HepG2 (cell line): ENCODE measurements at regions not wholly inside any gene's neighbourhood (a gene's known extent, or its start where the extent isn't known, plus 50 kb on each side); places are given as distances from the start of the nearest gene placed in this dataset.

ENCODE experiments used
- ATAC-seq: fragments of 200-7000 bp; cut with Tn5 transposase; 3 replicates; pipeline ENCODE4 v1.9.1; 2020; ENCODE audit warnings: mild to moderate bottlenecking, moderate library complexity
- BruUV-seq: library from RNA; stranded (reverse); fragments of 400-500 nt; replicated peaks from 2 replicates; lab custom pipeline; 2021; lab: Mats Ljungman, UMichigan
- CTCF ChIA-PET: fragments of 300-600 bp; formaldehyde crosslinking; extraction: SDS; loops from one replicate; lab custom pipeline; 2021; ENCODE audit warnings: low total read pairs, inconsistent platforms, low intra/inter-chr PET ratio; lab: Yijun Ruan, JAX
- POLR2A ChIA-PET: fragments of 350-600 bp; sonication (Branson Sonifier 250); formaldehyde crosslinking; loops from one replicate; lab custom pipeline; 2020; ENCODE audit warnings: antibody characterized with exemption, inconsistent platforms; lab: Yijun Ruan, JAX
- DNase-seq: peaks from one replicate; pipeline ENCODE4 v3.0.0-alpha.2; 2015; ENCODE audit warnings: low spot score
- FAIRE-seq: peaks from 3 replicates; lab custom pipeline; 2011; peaks lifted over from hg19 to GRCh38; lab: Jason Lieb, UNC
- H2AFZ ChIP-seq: one replicate; pipeline ENCODE4 v1.6.1; 2011; ENCODE audit warnings: low read length, inconsistent platforms
- H3K27ac ChIP-seq: fragments of 300-600 bp; 3 replicates; pipeline ENCODE4 v1.8.0; 2011; ENCODE audit warnings: mixed run types, mild to moderate bottlenecking, mixed read lengths, low read length, inconsistent platforms; ENCODE audit not compliant: insufficient read depth; ENCODE audit errors: extremely low read length
- H3K27me3 ChIP-seq, 2 experiments: fragments of 200-600 bp in 1 of 2; 2 replicates in 1 of 2; 3 replicates in 1 of 2; pipeline versions ENCODE4 v1.6.0 to v1.8.0; 2011; ENCODE audit warnings: low read length in 2 of 2, mild to moderate bottlenecking in 2 of 2, moderate library complexity in 2 of 2, inconsistent platforms in 1 of 2; ENCODE audit not compliant: insufficient read depth in 2 of 2, control insufficient read depth in 1 of 2
- H3K36me3 ChIP-seq, 2 experiments: fragments of 200-600 bp in 1 of 2; replicated peaks in 1 of 2; 2 replicates in 1 of 2; 3 replicates in 1 of 2; pipeline versions ENCODE4 v1.5.1 to v1.8.0; 2011; ENCODE audit warnings: low read length in 2 of 2, inconsistent platforms in 1 of 2; ENCODE audit not compliant: insufficient read depth in 2 of 2, control insufficient read depth in 1 of 2
- H3K4me1 ChIP-seq: 2 replicates; pipeline ENCODE4 v1.5.1; 2012; ENCODE audit warnings: low read length, inconsistent platforms; ENCODE audit not compliant: insufficient read depth
- H3K4me2 ChIP-seq: 2 replicates; pipeline ENCODE4 v1.6.0; 2011; ENCODE audit warnings: low read depth, low read length, inconsistent platforms
- H3K4me3 ChIP-seq, 3 experiments: fragments of 200-600 bp in 1 of 3; sonication (generic), shearing (Covaris generic) in 1 of 3; replicated peaks in 1 of 3; 2 replicates each; pipeline ENCODE4 v1.5.1; 2011 to 2016; ENCODE audit warnings: low read length in 3 of 3, inconsistent platforms in 2 of 3, low read depth in 2 of 3, mild to moderate bottlenecking in 2 of 3, control low read depth in 1 of 3, mixed read lengths in 1 of 3; ENCODE audit not compliant: insufficient read depth in 1 of 3
- H3K79me2 ChIP-seq: one replicate; pipeline ENCODE4 v1.6.1; 2011; ENCODE audit warnings: low read length, inconsistent platforms; ENCODE audit not compliant: insufficient read depth
- H3K9ac ChIP-seq: 2 replicates; pipeline ENCODE4 v1.6.0; 2011; ENCODE audit warnings: mild to moderate bottlenecking, low read depth, low read length, inconsistent platforms; ENCODE audit not compliant: insufficient read depth
- H3K9me3 ChIP-seq: 2 replicates; pipeline ENCODE4 v1.5.1; 2012; ENCODE audit warnings: mild to moderate bottlenecking, low read length
- H4K20me1 ChIP-seq: 2 replicates; pipeline ENCODE4 v1.6.0; 2011; ENCODE audit warnings: inconsistent platforms, mild to moderate bottlenecking, low read length, moderate library complexity; ENCODE audit not compliant: insufficient read depth
- CENPBD1 ChIP-seq: sonication (generic); formaldehyde crosslinking; IDR thresholded peaks from 2 replicates; pipeline ENCODE4 v1.8.0; 2022; ENCODE audit warnings: missing genetic modification reagents, low read depth, mild to moderate bottlenecking, borderline replicate concordance
- CHCHD3 ChIP-seq: sonication (generic); formaldehyde crosslinking; IDR thresholded peaks from 2 replicates; pipeline ENCODE4 v1.8.0; 2022; ENCODE audit warnings: mild to moderate bottlenecking, missing genetic modification reagents, moderate library complexity
- NFKB2 ChIP-seq: sonication (generic); formaldehyde crosslinking; IDR thresholded peaks from 2 replicates; pipeline ENCODE4 v1.4.0; 2020; ENCODE audit warnings: missing genetic modification reagents, borderline replicate concordance
- RFX5 ChIP-seq: IDR thresholded peaks from 2 replicates; pipeline ENCODE4 v1.6.1; 2011; ENCODE audit warnings: low read depth, low read length, improper control_type of control experiment
- RFXAP ChIP-seq: sonication (generic); formaldehyde crosslinking; IDR thresholded peaks from 2 replicates; pipeline ENCODE4 v1.4.0; 2020; ENCODE audit warnings: missing genetic modification reagents, borderline replicate concordance
- SRSF1 ChIP-seq: fragments of 200-400 bp; formaldehyde crosslinking; optimal IDR thresholded peaks from 2 replicates; pipeline ENCODE3; 2017; ENCODE audit warnings: mild to moderate bottlenecking, low read depth, low read length, moderate library complexity
- ZKSCAN8 ChIP-seq: IDR thresholded peaks from 2 replicates; pipeline ENCODE4 v1.6.1; 2016; ENCODE audit warnings: borderline replicate concordance, missing genetic modification reagents, missing compliant biosample characterization
- ZNF333 ChIP-seq: sonication (generic); formaldehyde crosslinking; IDR thresholded peaks from 2 replicates; pipeline ENCODE4 v1.4.0; 2020; ENCODE audit warnings: mild to moderate bottlenecking, missing genetic modification reagents, borderline replicate concordance
- ZNF800 ChIP-seq: sonication (generic); formaldehyde crosslinking; IDR thresholded peaks from 2 replicates; pipeline ENCODE4 v1.4.0; 2020; ENCODE audit warnings: missing genetic modification reagents
- ZNF816 ChIP-seq: sonication (generic); formaldehyde crosslinking; IDR thresholded peaks from 2 replicates; pipeline ENCODE4 v1.8.0; 2022; ENCODE audit warnings: missing genetic modification reagents, mild to moderate bottlenecking, borderline replicate concordance
- ZNF839 ChIP-seq: sonication (generic); formaldehyde crosslinking; IDR thresholded peaks from 2 replicates; pipeline ENCODE4 v1.4.0; 2020; ENCODE audit warnings: missing genetic modification reagents, mild to moderate bottlenecking, borderline replicate concordance
- WGBS: methylation state at CpG from one replicate; pipeline ENCODE4 v1.1.6; 2017; ENCODE audit warnings: low lambda C conversion rate; 5-methylcytosine and 5-hydroxymethylcytosine counted together
- in situ Hi-C: cut with HindIII; loops from 2 replicates; pipeline ENCODE4 v1.10.0; 2017; ENCODE audit warnings: low pct_unique_long_range_greater_than_20kb; ENCODE audit not compliant: extremely low pct_ligation_motif_present
- intact Hi-C: fragments of 100-400 bp; cut with micrococcal nuclease; formaldehyde crosslinking; loops from one replicate; pipeline ENCODE4 v1.10.0; 2022; ENCODE audit not compliant: unreplicated experiment
- TF ChIP-seq, protein P1 (sequence below): sonication (generic); IDR thresholded peaks from 2 replicates; pipeline ENCODE4 v1.6.1; 2016; ENCODE audit warnings: low read depth, borderline replicate concordance

DNA sequence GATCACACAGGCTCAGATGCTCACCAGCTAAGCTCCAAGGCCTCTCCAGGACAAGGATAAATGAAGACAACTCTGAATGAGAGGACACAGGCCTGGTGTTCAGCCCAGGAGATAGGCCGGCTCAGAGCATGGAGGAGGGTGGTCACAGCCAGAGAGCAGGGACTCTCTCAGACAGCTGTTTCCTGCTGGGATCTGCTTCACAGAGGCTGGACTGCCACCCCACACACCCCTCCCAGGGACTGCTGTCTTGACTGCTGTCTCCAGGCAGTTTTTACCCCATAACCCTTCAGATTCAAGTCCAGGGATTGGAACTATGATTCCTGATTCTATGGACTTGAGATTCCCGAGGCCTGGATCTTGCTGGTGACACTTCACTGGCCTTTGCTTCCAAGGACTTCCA is 89.0 kb downstream of the SMIM20 start:
- Histone ChIP-seq H4K20me1 (no peaks in the 10 kb centered on the region), H3K27ac (no peak overlapping the region), H3K9me3 (no peaks in the 10 kb centered on the region), H3K27me3 (no peaks in the 10 kb centered on the region; a peak in 1 of 5 replicates), H3K9ac (no peak overlapping the region), H3K4me1 (no peaks in the 10 kb centered on the region), H3K4me2 (no peak overlapping the region), H3K36me3 (no peaks in the 10 kb centered on the region), H3K79me2 (no peaks in the 10 kb centered on the region), H2AFZ (no peak overlapping the region), H3K4me3 (no peak overlapping the region)
- DNase-seq = no peak
- TF ChIP-seq ZNF333 (CRISPR knock-in tag) (no peak), RFXAP (no peak), ZNF839 (CRISPR knock-in tag) (no peak), ZNF816 (CRISPR knock-in tag) (no peak), CENPBD1 (CRISPR knock-in tag) (no peak), NFKB2 (CRISPR knock-in tag) (no peak), ZNF800 (CRISPR knock-in tag) (no peak), RFX5 (no peak), CHCHD3 (CRISPR knock-in tag) (no peak), ZKSCAN8 (CRISPR knock-in tag) (no peak), SRSF1 (no peak)
- TF ChIP-seq, protein P1, sequence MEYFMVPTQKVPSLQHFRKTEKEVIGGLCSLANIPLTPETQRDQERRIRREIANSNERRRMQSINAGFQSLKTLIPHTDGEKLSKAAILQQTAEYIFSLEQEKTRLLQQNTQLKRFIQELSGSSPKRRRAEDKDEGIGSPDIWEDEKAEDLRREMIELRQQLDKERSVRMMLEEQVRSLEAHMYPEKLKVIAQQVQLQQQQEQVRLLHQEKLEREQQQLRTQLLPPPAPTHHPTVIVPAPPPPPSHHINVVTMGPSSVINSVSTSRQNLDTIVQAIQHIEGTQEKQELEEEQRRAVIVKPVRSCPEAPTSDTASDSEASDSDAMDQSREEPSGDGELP = no peak
- in situ Hi-C loops (no loop called here), intact Hi-C loops (no loop called here)
- no TSS peak for BruUV-seq
- 0% methylated on average over 1 of the region's 2 CpGs for WGBS
- no peak; the same call in 2 of the 3 replicates for ATAC-seq
- CTCF ChIA-PET = no interaction called here
- POLR2A ChIA-PET = no interaction called here
- no peak for FAIRE-seq
